Epidermal melanocyte (primary cell): ENCODE measurements at regions not wholly inside any gene's neighbourhood (a gene's known extent, or its start where the extent isn't known, plus 50 kb on each side); places are given as distances from the start of the nearest gene placed in this dataset.

ENCODE experiments used
- DNase-seq: peaks from one replicate; pipeline ENCODE4 v3.0.0; 2011; ENCODE audit warnings: low spot score; ENCODE audit not compliant: insufficient read length

GRCh38 chr22:48838846-48839730 lies 988.6 kb downstream of the BRD1 start:
- DNase-seq = no peak

GRCh38 chr22:48838376-48838775 lies 989.3 kb downstream of the BRD1 start:
- DNase-seq = no peak

GRCh38 chr22:48837341-48837935 lies 990.2 kb downstream of the BRD1 start:
- DNase-seq = no peak

GRCh38 chr22:48836673-48837340 lies 990.9 kb downstream of the BRD1 start:
- no peak for DNase-seq

- no peak for DNase-seq
Measured at GRCh38 chr22:48835857-48836672, 991.6 kb downstream of the BRD1 start.

GRCh38 chr22:48835364-48835763 lies 992.3 kb downstream of the BRD1 start:
- DNase-seq = no peak

- no peak for DNase-seq
Measured at GRCh38 chr22:48834404-48834803, 993.3 kb downstream of the BRD1 start.

GRCh38 chr22:48832592-48832991 lies 995.1 kb downstream of the BRD1 start:
- no peak for DNase-seq

GRCh38 chr22:48829908-48830307 lies 997.8 kb downstream of the BRD1 start:
- DNase-seq = no peak

- DNase-seq = no peak
Measured at GRCh38 chr22:48828688-48829087, 999.0 kb downstream of the BRD1 start.

- no peak for DNase-seq
Measured at GRCh38 chr22:48827904-48828555, 999.6 kb downstream of the BRD1 start.

- no peak for DNase-seq
Measured at GRCh38 chr22:48827268-48827846, 1000.3 kb downstream of the BRD1 start.

- DNase-seq = no peak
Measured at GRCh38 chr22:48826546-48826945, 1001.1 kb downstream of the BRD1 start.

GRCh38 chr22:48825802-48826520 lies 1001.7 kb downstream of the BRD1 start:
- DNase-seq = no peak

GRCh38 chr22:48824712-48825651 lies 1002.7 kb downstream of the BRD1 start:
- DNase-seq = no peak

GRCh38 chr22:48823941-48824340 lies 1003.7 kb downstream of the BRD1 start:
- no peak for DNase-seq

GRCh38 chr22:48822278-48823233 lies 1005.1 kb downstream of the BRD1 start:
- DNase-seq = no peak

GRCh38 chr22:48821727-48822126 lies 1005.9 kb downstream of the BRD1 start:
- no peak for DNase-seq
